NCI-H82 (cell line): ENCODE measurements at regions not wholly inside any gene's neighbourhood (a gene's known extent, or its start where the extent isn't known, plus 50 kb on each side); places are given as distances from the start of the nearest gene placed in this dataset.

Source experiments
- DNase-seq: peaks from one replicate; lab custom pipeline; 2025; lab: John Stamatoyannopoulos, UW

GRCh38 chr13:34002924-34003323 lies 185.0 kb downstream of the RFC3 start:
- DNase-seq: no peak

GRCh38 chr13:34003656-34004055 lies 185.7 kb downstream of the RFC3 start:
- no peak for DNase-seq

- no peak for DNase-seq
These were observed 186.7 kb downstream of the RFC3 start for GRCh38 chr13:34004676-34005075.

GRCh38 chr13:34006011-34006410 lies 188.1 kb downstream of the RFC3 start:
- no peak for DNase-seq

- no peak for DNase-seq
These were observed 193.7 kb downstream of the RFC3 start for GRCh38 chr13:34011552-34012085.

GRCh38 chr13:34012382-34012781 lies 194.4 kb downstream of the RFC3 start:
- no peak for DNase-seq

- no peak for DNase-seq
These were observed 195.1 kb downstream of the RFC3 start for GRCh38 chr13:34013061-34013460.

GRCh38 chr13:34017231-34017630 lies 199.3 kb downstream of the RFC3 start:
- no peak for DNase-seq

- DNase-seq: no peak
These were observed 201.9 kb downstream of the RFC3 start for GRCh38 chr13:34019870-34020269.

- DNase-seq: no peak
These were observed 202.4 kb downstream of the RFC3 start for GRCh38 chr13:34020388-34020787.

GRCh38 chr13:34021619-34022018 lies 203.7 kb downstream of the RFC3 start:
- no peak for DNase-seq

GRCh38 chr13:34025746-34026145 lies 207.8 kb downstream of the RFC3 start:
- no peak for DNase-seq

GRCh38 chr13:34026308-34026707 lies 208.4 kb downstream of the RFC3 start:
- DNase-seq: no peak

GRCh38 chr13:34028496-34029442 lies 210.8 kb downstream of the RFC3 start:
- DNase-seq: no peak

GRCh38 chr13:34030782-34031181 lies 212.8 kb downstream of the RFC3 start:
- DNase-seq: peak; percentile 95

GRCh38 chr13:34031610-34032009 lies 213.7 kb downstream of the RFC3 start:
- DNase-seq: peak; percentile 24

GRCh38 chr13:34034411-34034810 lies 216.5 kb downstream of the RFC3 start:
- DNase-seq: no peak

GRCh38 chr13:34035178-34035577 lies 217.2 kb downstream of the RFC3 start:
- DNase-seq: no peak

GRCh38 chr13:34035676-34036325 lies 217.9 kb downstream of the RFC3 start:
- no peak for DNase-seq

GRCh38 chr13:34037636-34038540 lies 219.9 kb downstream of the RFC3 start:
- no peak for DNase-seq

GRCh38 chr13:34038541-34039068 lies 220.7 kb downstream of the RFC3 start:
- DNase-seq: no peak

- DNase-seq: no peak
These were observed 221.7 kb downstream of the RFC3 start for GRCh38 chr13:34039678-34040077.
